SK-N-SH (cell line): ENCODE measurements at regions not wholly inside any gene's neighbourhood (a gene's known extent, or its start where the extent isn't known, plus 50 kb on each side); places are given as distances from the start of the nearest gene placed in this dataset.

Experiments used
- CTCF ChIA-PET: fragments of 300-600, 350-600 bp; formaldehyde crosslinking; extraction: SDS; loops from one replicate; lab custom pipeline; 2021; lab: Yijun Ruan, JAX
- POLR2A ChIA-PET: fragments of 350-600 bp; sonication (Branson Sonifier 250); formaldehyde crosslinking; extraction: SDS; loops from one replicate; lab custom pipeline; 2020; ENCODE audit warnings: antibody characterized with exemption, inconsistent platforms; lab: Yijun Ruan, JAX
- DNase-seq: peaks from one replicate; pipeline ENCODE4 v3.0.0; 2012
- H2AFZ ChIP-seq: fragments of 200-600 bp; sonication (generic); 2 replicates; pipeline ENCODE4 v1.8.1; 2016; ENCODE audit warnings: antibody characterized with exemption, mild to moderate bottlenecking, low read depth
- H3F3A ChIP-seq: fragments of 200-600 bp; sonication (generic); replicated peaks from 2 replicates; pipeline ENCODE3; 2016; ENCODE audit warnings: antibody characterized with exemption, mild to moderate bottlenecking; ENCODE audit not compliant: insufficient read depth
- H3K27ac ChIP-seq, 2 experiments: fragments of 200-500 bp in 1 of 2; fragments of 200-600 bp in 1 of 2; sonication (Bioruptor generic) in 1 of 2; sonication (generic), shearing (Covaris generic) in 1 of 2; 2 replicates each; pipeline versions ENCODE4 v1.5.1 to v1.6.1; 2014 to 2016; ENCODE audit warnings: low read depth in 2 of 2, inconsistent platforms in 1 of 2, low read length in 1 of 2, mild to moderate bottlenecking in 1 of 2, mixed read lengths in 1 of 2
- H3K27me3 ChIP-seq: fragments of 200-600 bp; sonication (generic), shearing (Covaris generic); 2 replicates; pipeline ENCODE4 v1.6.1; 2016; ENCODE audit warnings: mixed run types; ENCODE audit not compliant: insufficient read depth
- H3K36me3 ChIP-seq, 2 experiments: fragments of 200-500 bp in 1 of 2; fragments of 200-600 bp in 1 of 2; sonication (Bioruptor generic) in 1 of 2; sonication (generic) in 1 of 2; replicated peaks in 1 of 2; 2 replicates each; pipeline versions ENCODE3 to v1.5.1; 2014 to 2016; ENCODE audit warnings: low read length in 1 of 2, mild to moderate bottlenecking in 1 of 2; ENCODE audit not compliant: insufficient read depth in 2 of 2, control insufficient read depth in 1 of 2
- H3K4me1 ChIP-seq, 2 experiments: fragments of 200-500 bp in 1 of 2; fragments of 200-600 bp in 1 of 2; sonication (Bioruptor generic) in 1 of 2; sonication (generic), shearing (Covaris generic) in 1 of 2; 2 replicates each; pipeline versions ENCODE4 v1.5.1 to v1.6.1; 2014 to 2016; ENCODE audit warnings: low read depth in 1 of 2, low read length in 1 of 2, mixed run types in 1 of 2; ENCODE audit not compliant: insufficient read depth in 2 of 2, control insufficient read depth in 1 of 2
- H3K4me2 ChIP-seq: fragments of 200-600 bp; sonication (generic), shearing (Covaris generic); 2 replicates; pipeline ENCODE4 v1.6.1; 2017; ENCODE audit warnings: mixed run types
- H3K4me3 ChIP-seq, 2 experiments: fragments of 200-500 bp in 1 of 2; fragments of 200-600 bp in 1 of 2; sonication (Bioruptor generic) in 1 of 2; sonication (generic), shearing (Covaris generic) in 1 of 2; 2 replicates each; pipeline versions ENCODE4 v1.5.1 to v1.8.1; 2014 to 2016; ENCODE audit warnings: low read depth in 2 of 2, inconsistent platforms in 1 of 2, low read length in 1 of 2, mild to moderate bottlenecking in 1 of 2, mixed read lengths in 1 of 2, moderate library complexity in 1 of 2
- H3K79me2 ChIP-seq: fragments of 200-600 bp; sonication (generic); 2 replicates; pipeline ENCODE4 v1.8.1; 2017; ENCODE audit warnings: mild to moderate bottlenecking; ENCODE audit not compliant: insufficient read depth
- H3K9ac ChIP-seq: fragments of 200-600 bp; sonication (generic); 2 replicates; pipeline ENCODE4 v1.6.1; 2017; ENCODE audit warnings: mixed run types
- H3K9me2 ChIP-seq: fragments of 200-600 bp; sonication (generic); 2 replicates; pipeline ENCODE4 v1.6.1; 2017; ENCODE audit warnings: mixed run types
- H3K9me3 ChIP-seq: fragments of 200-600 bp; sonication (generic); 2 replicates; pipeline ENCODE4 v1.6.1; 2017; ENCODE audit warnings: mixed run types, mild to moderate bottlenecking, moderate library complexity
- H4K20me1 ChIP-seq: fragments of 200-600 bp; sonication (generic); 2 replicates; pipeline ENCODE4 v1.6.1; 2017; ENCODE audit warnings: mild to moderate bottlenecking, mixed run types; ENCODE audit not compliant: insufficient read depth
- CHD2 ChIP-seq: fragments of 150-350 bp; IDR thresholded peaks from 2 replicates; pipeline ENCODE4 v1.6.1; 2018; ENCODE audit warnings: low read length; ENCODE audit not compliant: partially characterized antibody
- ELF1 ChIP-seq: IDR thresholded peaks from 2 replicates; pipeline ENCODE4 v1.4.0; 2012
- EZH2phosphoT487 ChIP-seq: fragments of 200-600 bp; sonication (generic); IDR thresholded peaks from 2 replicates; pipeline ENCODE4 v1.6.1; 2017; ENCODE audit warnings: low read depth, mixed run types, mild to moderate bottlenecking, antibody characterized with exemption, moderate library complexity, borderline replicate concordance
- FOSL2 ChIP-seq: IDR thresholded peaks from 2 replicates; pipeline ENCODE4 v1.4.0; 2012; ENCODE audit warnings: low read depth, mild to moderate bottlenecking, moderate library complexity, borderline replicate concordance
- FOXM1 ChIP-seq: IDR thresholded peaks from 2 replicates; pipeline ENCODE4 v1.4.0; 2012; ENCODE audit warnings: low read depth, mild to moderate bottlenecking
- GABPA ChIP-seq: IDR thresholded peaks from 2 replicates; pipeline ENCODE4 v1.4.0; 2012; ENCODE audit warnings: low read depth, mild to moderate bottlenecking
- GATA2 ChIP-seq: sonication (generic); formaldehyde crosslinking; IDR thresholded peaks from 2 replicates; pipeline ENCODE4 v1.5.0; 2020; ENCODE audit warnings: mild to moderate bottlenecking, missing genetic modification reagents
- MEF2A ChIP-seq: IDR thresholded peaks from 2 replicates; pipeline ENCODE4 v1.4.0; 2012; ENCODE audit warnings: low read depth, borderline replicate concordance
- NFIC ChIP-seq: IDR thresholded peaks from 2 replicates; pipeline ENCODE4 v1.4.0; 2012; ENCODE audit warnings: borderline replicate concordance
- PBX3 ChIP-seq: IDR thresholded peaks from 2 replicates; pipeline ENCODE4; 2012
- RAD21 ChIP-seq: IDR thresholded peaks from 2 replicates; pipeline ENCODE4 v1.6.1; 2012; ENCODE audit warnings: mild to moderate bottlenecking, low read length
- TEAD4 ChIP-seq: IDR thresholded peaks from 2 replicates; pipeline ENCODE4 v1.4.0; 2012; ENCODE audit warnings: mild to moderate bottlenecking, borderline replicate concordance; ENCODE audit not compliant: insufficient read depth
- YY1 ChIP-seq: IDR thresholded peaks from 2 replicates; pipeline ENCODE4 v1.4.0; 2012; ENCODE audit warnings: low read depth, mild to moderate bottlenecking
- WGBS: methylation state at CpG from one replicate; pipeline ENCODE4 v1.1.6; 2017; ENCODE audit warnings: low lambda C conversion rate; 5-methylcytosine and 5-hydroxymethylcytosine counted together
- TF ChIP-seq, protein P1 (sequence below): fragments of 150-350 bp; IDR thresholded peaks from 2 replicates; pipeline ENCODE4 v1.6.1; 2017; ENCODE audit warnings: antibody characterized with exemption, low read length, low read depth, borderline replicate concordance
- TF ChIP-seq, protein P2 (sequence below): fragments of 200-600 bp; sonication (generic); IDR thresholded peaks from 2 replicates; pipeline ENCODE4 v1.6.1; 2017; ENCODE audit warnings: antibody characterized with exemption, mild to moderate bottlenecking, moderate library complexity

DNA sequence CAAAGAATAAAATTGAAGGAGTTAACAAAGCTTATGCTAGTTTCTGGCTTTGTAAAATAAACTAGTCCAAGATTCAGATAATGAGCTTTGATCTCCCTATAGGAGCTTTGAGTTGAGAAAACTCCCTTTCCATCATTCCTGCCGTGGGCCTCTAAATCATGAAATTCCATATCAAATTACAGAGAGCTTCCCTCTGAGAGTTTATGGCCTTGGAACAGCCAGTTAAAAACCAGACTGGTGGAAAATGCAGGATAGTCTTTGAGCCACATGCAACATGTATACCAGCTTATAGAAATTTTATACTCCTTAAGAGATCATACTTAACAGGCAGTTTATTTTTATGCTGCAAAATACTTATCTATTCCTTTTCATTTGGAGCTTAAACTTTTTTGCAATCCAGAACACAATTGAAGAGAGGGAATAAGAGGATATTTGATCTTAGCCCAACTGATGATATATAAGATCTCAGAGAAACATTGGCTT lies 175.8 kb upstream of the ATP2B1 start:
- TF ChIP-seq GABPA (no peak), RAD21 (no peak)
- TF ChIP-seq, protein P1, sequence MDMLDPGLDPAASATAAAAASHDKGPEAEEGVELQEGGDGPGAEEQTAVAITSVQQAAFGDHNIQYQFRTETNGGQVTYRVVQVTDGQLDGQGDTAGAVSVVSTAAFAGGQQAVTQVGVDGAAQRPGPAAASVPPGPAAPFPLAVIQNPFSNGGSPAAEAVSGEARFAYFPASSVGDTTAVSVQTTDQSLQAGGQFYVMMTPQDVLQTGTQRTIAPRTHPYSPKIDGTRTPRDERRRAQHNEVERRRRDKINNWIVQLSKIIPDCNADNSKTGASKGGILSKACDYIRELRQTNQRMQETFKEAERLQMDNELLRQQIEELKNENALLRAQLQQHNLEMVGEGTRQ: no peak
- Histone ChIP-seq H3K9me2 (no peaks in the 10 kb centered on the region), H3F3A (no peaks in the 10 kb centered on the region), H3K4me3 (no peak overlapping the region), H3K27ac (no peak overlapping the region), H3K4me1 (no peaks in the 10 kb centered on the region), H3K9me3 (no peaks in the 10 kb centered on the region), H2AFZ (no peak overlapping the region), H3K9ac (no peak overlapping the region), H3K36me3 (no peaks in the 10 kb centered on the region), H3K4me2 (no peak overlapping the region), H3K27me3 (no peaks in the 10 kb centered on the region), H4K20me1 (no peaks in the 10 kb centered on the region), H3K79me2 (no peaks in the 10 kb centered on the region)
- POLR2A ChIA-PET: no interaction called here
- no peak for DNase-seq
- WGBS: 76% methylated on average over 1 of the region's 1 CpG
- CTCF ChIA-PET: interaction anchor here (0.9 kb wide), 1 partner anchor 1877 kb away, joined by 3 read pairs; no protein-coding TSS in a partner anchor

GRCh38 chr12:89883630-89884389 lies 175.2 kb upstream of the ATP2B1 start:
- no peak overlapping the region for H3K4me2 ChIP-seq
- H2AFZ ChIP-seq: no peak overlapping the region
- H3K79me2 ChIP-seq: no peaks in the 10 kb centered on the region
- no peaks in the 10 kb centered on the region for H4K20me1 ChIP-seq
- H3F3A ChIP-seq: no peaks in the 10 kb centered on the region
- no peaks in the 10 kb centered on the region for H3K36me3 ChIP-seq
- no peak overlapping the region for H3K27ac ChIP-seq
- TF ChIP-seq, protein P2, sequence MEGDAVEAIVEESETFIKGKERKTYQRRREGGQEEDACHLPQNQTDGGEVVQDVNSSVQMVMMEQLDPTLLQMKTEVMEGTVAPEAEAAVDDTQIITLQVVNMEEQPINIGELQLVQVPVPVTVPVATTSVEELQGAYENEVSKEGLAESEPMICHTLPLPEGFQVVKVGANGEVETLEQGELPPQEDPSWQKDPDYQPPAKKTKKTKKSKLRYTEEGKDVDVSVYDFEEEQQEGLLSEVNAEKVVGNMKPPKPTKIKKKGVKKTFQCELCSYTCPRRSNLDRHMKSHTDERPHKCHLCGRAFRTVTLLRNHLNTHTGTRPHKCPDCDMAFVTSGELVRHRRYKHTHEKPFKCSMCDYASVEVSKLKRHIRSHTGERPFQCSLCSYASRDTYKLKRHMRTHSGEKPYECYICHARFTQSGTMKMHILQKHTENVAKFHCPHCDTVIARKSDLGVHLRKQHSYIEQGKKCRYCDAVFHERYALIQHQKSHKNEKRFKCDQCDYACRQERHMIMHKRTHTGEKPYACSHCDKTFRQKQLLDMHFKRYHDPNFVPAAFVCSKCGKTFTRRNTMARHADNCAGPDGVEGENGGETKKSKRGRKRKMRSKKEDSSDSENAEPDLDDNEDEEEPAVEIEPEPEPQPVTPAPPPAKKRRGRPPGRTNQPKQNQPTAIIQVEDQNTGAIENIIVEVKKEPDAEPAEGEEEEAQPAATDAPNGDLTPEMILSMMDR: no peak
- TF ChIP-seq FOXM1 (no peak), TEAD4 (no peak), MEF2A (no peak)
- TF ChIP-seq, all 33 proteins: peak for 0
- no peaks in the 10 kb centered on the region for H3K4me1 ChIP-seq
- H3K27me3 ChIP-seq: no peaks in the 10 kb centered on the region
- no peaks in the 10 kb centered on the region for H3K9me3 ChIP-seq
- H3K9ac ChIP-seq: no peak overlapping the region
- no peak overlapping the region for H3K4me3 ChIP-seq
- CTCF ChIA-PET: no interaction called here
- no peak for DNase-seq
- POLR2A ChIA-PET: no interaction called here
- no peaks in the 10 kb centered on the region for H3K9me2 ChIP-seq
- WGBS: 47% methylated on average over 4 of the region's 4 CpGs

- Histone ChIP-seq H2AFZ (no peak overlapping the region; the same call in 1 of the 2 replicates), H3K9ac (no peak overlapping the region)
- TF ChIP-seq FOXM1: no peak
- TF ChIP-seq, protein P1: no peak
- no peak for TF ChIP-seq FOSL2
- TF ChIP-seq EZH2phosphoT487: no peak
- TF ChIP-seq PBX3: no peak
- TF ChIP-seq MEF2A: no peak
- TF ChIP-seq YY1: no peak
- TF ChIP-seq NFIC: no peak
- TF ChIP-seq GATA2 (CRISPR knock-in tag): no peak
- TF ChIP-seq ELF1: no peak
- TF ChIP-seq CHD2: no peak
- TF ChIP-seq, all 33 proteins: peak for 0
- Histone ChIP-seq H3K4me2 (no peak overlapping the region), H3K4me3 (no peak overlapping the region), H3K9me2 (no peaks in the 10 kb centered on the region), H3K27ac (no peak overlapping the region), H3K27me3 (no peaks in the 10 kb centered on the region), H3K79me2 (no peaks in the 10 kb centered on the region), H3K4me1 (no peaks in the 10 kb centered on the region), H3K9me3 (no peaks in the 10 kb centered on the region), H4K20me1 (no peaks in the 10 kb centered on the region), H3F3A (no peaks in the 10 kb centered on the region), H3K36me3 (no peaks in the 10 kb centered on the region)
- DNase-seq: no peak
- ChIA-PET POLR2A (no interaction called here), CTCF (no interaction called here)
Measured at GRCh38 chr12:89882792-89883191, 174.2 kb upstream of the ATP2B1 start.
